Medulla oblongata (tissue), 1 donor: ENCODE measurements at regions not wholly inside any gene's neighbourhood (a gene's known extent, or its start where the extent isn't known, plus 50 kb on each side); places are given as distances from the start of the nearest gene placed in this dataset.
A peak's percentile ranks its signal among the peaks of the same experiment; 100 is the strongest.

Experiments used
- DNase-seq: peaks from one replicate; pipeline ENCODE4 v3.0.0-alpha.2; 2015; ENCODE audit errors: extremely low spot score

DNA sequence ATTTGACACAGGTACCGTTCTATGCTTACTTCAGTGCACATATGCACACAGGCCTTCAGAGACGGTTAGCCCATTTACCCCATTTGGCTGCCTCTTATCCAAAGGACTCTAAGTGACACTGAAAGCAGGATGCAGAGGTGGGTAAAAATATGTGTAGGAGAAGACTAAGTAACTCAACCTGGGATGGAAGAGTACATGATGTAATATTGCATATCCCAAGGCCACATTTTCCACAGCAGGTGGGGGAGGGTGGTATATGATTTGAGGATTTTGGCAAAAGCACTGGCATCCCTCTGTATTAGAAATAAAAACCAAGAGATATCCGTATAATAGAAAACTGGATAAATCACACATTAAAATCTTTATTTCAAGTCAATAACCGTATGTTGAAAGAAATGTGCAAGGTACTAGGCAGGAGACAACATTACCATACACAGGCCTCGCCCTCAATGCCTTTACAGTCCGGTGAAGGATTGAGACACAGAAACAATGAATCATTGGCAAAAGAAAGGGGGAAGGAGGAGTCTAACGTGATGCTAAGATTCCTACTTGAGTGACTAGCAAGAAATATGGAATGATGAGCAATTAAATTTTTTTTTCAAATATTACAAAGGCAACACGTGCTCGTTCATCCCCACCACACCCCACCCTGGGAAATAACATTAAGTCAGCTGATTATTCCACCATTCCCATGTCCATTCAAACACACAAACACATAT lies 161.0 kb upstream of the RASGEF1B start:
- no peak for DNase-seq

- DNase-seq, result peak; percentile 24
These were observed 160.3 kb upstream of the RASGEF1B start for GRCh38 chr4:81631958-81632441.

DNA sequence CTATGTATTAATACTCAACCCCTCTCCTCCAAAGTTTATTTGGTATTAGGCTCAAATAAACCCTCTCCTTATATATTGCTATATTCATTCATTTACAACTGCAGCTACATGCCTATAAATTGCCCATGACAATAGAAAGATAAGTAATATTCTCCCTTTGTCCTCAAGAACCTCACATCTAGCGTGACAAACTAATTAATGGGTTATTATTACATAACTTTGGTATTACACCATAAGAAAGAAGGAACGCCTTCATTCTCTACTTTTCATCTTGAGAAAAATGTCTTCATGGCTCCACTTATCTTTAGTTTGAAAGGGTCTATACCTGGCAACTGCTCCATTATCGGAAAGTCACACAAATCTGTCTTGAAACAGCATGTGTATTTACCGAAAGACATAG lies 157.7 kb upstream of the RASGEF1B start:
- DNase-seq, result no peak

DNA sequence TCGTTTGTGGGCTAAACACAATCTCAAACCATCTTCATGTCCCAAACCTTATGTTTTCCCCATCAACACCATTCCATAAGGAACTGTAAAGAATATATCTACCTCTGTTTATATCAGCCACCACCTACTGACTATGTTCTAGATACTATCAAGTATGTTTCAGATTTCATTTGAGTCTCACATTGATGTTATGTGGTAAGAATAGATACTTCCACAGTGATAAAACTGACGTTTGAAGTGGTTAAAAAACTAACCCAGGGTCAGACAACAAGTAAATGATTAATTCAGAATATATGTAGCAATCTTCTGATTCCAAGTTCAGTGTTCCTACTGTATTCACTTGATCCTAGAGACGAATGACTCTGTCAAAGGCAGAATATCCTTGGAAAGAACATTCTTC lies 156.8 kb upstream of the RASGEF1B start:
- DNase-seq, result no peak

DNA sequence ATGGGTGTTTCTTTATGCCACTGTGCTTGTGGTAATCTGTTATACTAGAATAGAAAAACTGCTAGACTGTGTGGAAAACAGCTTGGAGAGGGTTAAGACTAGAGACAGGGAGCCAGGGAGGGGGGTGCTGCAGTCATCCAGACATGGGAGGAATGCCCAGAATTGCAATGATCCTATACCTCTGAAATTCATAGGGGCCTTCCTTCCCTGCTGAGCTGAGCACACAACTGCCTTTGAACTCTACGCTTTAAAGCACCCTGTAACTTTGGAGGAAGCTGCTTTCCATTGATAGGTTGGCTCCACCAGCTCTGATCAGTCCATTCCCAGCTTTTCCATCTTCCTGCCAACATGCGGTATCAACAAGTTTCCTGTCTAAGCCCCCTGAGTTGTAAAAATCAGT lies 155.9 kb upstream of the RASGEF1B start:
- no peak for DNase-seq

GRCh38 chr4:81626851-81627250 lies 155.1 kb upstream of the RASGEF1B start:
- DNase-seq, result no peak

DNA sequence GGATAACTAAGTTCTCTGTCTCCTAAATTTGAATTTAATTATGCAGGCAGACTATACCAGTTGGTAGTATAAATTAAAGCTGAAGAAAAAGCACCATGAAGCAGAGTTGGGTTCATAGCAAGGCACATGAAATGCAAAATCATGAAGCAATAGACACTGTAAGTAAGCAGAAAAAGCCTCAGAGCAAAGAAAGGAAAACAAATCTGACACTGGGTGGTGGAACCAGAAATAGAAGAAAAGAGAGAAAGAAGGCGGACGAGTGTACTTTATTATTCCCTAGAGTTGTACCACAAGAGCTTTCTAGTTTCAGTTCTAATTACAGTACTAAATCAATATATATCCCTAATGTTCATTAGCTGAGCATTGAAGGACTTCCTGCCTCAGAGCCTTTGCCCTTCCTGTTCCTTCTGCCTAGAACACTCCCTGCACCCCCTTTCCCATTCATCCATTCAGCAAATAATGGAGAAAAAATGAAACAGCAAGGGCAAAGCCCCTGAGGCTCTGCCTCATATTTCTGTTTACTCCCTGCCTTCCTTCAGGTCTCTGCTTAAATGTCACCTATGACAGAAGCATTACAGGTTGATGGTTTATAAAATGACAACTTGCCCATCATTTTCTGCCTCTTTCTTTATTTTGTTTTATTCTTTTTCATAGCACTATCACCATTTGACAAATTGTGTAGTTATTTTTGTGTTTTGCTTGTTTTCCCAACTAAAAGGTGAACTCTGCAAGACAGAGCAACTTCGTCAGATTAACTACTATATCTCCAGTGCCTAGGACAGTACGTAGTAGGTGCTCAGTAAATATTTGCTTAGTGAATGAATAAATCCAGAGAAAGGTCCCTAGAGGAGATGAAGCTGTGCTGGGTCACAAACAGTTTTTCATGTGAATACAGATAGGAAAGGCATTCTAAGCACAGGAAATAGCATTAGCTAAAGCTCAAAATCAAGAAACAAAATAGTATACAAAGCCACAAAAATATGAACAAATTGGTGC lies 154.0 kb upstream of the RASGEF1B start:
- no peak for DNase-seq

- DNase-seq, result no peak
These were observed 151.7 kb upstream of the RASGEF1B start for GRCh38 chr4:81623434-81623833.

- no peak for DNase-seq
These were observed 150.9 kb upstream of the RASGEF1B start for GRCh38 chr4:81622474-81623184.

GRCh38 chr4:81622028-81622427 lies 150.3 kb upstream of the RASGEF1B start:
- no peak for DNase-seq

DNA sequence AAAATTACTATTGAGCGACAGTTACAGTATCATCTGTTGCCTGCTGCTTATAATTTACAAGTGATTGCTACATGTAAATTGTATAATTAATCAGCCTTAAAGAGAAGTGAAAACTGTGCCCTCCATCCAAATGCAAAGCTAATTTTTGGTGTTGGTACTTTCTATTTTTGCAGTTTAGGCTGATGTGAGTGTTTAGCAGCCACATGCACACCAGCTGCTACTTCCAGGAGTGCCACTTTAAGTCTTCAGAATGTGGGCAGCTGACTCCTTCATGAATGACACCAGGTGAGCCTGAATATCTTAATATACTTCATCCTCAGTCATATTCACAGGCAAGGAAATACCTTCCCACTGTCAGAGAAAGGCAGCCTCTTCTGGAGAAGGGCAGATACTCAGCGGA lies 149.8 kb upstream of the RASGEF1B start:
- no peak for DNase-seq

DNA sequence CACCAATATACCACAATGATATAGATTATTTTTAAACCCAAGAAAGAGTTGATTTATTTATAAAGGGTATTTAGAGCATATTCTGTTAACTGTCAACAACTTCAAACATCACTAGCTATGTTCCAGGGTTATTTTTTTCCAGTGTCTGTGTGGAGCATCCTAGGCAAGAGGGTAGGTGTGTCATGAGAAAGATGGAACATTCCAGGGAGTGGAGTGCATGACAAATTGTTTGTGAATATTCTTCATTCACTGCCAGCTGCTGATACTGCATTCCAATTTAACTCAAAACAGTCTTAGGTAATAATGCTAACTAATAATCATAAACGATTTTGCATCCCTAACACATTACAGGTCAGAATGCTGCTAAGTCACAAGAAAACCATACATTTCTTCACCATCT lies 148.7 kb upstream of the RASGEF1B start:
- DNase-seq, result no peak

DNA sequence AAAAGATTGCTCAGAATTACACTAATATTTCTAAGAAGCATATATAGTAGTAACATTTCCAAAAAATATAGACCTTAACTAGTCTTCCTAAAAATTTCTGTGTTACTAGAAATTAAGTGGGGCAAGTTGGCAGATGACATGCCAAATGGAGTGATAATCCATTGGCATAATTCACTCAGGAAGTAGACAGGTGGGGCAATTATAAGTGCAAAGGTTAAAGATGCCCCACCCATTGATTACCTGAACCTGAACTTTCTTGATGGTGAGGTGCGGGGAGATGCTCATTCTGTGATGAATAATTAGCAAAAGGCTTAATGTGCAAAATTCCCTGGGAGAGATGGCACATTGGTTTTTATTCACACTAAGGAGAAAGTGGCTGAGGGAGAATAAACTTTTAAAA lies 145.8 kb upstream of the RASGEF1B start:
- DNase-seq, result no peak

GRCh38 chr4:81611221-81611620 lies 139.5 kb upstream of the RASGEF1B start:
- no peak for DNase-seq

- no peak for DNase-seq
These were observed 138.1 kb upstream of the RASGEF1B start for GRCh38 chr4:81609844-81610243.

DNA sequence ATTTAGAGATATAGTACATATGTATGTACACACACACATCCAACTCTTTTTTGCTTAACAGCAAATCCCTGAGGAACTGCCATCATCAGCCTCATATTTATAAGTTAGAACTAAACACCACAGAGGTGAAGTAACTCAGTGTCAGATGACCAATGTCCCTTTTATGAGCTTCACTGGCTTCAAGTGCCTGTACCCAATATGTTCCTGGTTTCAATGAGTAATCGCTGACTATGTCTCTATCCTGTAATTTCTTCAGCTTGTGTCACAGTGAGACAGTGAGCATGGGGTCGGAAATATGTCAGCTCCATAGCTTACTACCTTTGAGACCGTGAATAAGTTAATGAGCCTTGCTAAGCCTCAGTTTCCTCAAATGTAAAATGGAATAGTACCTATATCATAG lies 136.2 kb upstream of the RASGEF1B start:
- DNase-seq, result no peak

GRCh38 chr4:81606801-81607501 lies 135.2 kb upstream of the RASGEF1B start:
- DNase-seq, result no peak

DNA sequence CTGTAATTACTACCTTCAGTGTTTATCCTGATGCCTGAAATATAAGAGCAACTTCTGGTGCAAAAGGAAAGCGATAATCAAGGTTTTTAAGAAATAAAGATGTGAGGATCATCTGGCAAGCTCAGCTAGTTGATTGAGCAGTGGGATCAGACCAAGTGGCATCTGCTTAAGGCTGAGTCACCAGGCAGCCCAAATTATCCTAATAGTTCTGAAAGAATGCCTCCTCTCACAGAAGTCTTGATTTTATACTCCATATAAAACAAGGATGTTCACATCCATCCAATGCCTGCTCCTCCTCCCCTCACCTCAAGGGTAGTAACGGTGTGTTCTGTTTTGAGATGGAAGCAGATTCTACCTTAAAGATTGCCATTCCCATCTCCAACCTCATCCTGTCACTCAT lies 134.5 kb upstream of the RASGEF1B start:
- no peak for DNase-seq

GRCh38 chr4:81605271-81605670 lies 133.6 kb upstream of the RASGEF1B start:
- no peak for DNase-seq

DNA sequence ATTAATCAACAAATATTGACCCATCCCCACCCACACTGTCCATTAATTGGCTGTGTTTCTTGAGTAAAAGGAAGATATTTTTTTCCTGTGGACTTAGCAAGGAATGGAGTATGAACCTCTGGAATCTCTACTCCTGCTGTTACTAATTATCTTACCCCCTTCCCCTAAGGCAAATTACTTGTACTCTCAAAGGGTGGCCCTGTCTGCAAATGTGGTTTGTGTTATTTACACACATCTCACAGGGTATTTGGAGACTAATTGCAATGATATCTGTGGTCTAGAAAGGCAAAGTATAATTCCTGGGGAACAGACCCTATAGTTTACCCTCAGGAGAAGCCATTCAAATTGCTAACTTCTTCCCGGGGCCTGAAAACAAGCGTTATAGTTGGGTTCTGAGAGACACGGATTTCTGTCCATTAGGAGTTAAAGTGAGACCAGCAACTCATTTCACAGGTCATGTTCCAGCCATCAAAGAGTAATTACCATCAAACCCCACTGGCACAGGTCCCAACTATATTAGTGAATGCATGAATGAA lies 133.0 kb upstream of the RASGEF1B start:
- DNase-seq, result no peak

- no peak for DNase-seq
These were observed 131.1 kb upstream of the RASGEF1B start for GRCh38 chr4:81602854-81603253.
